HG03159 (cell line): ENCODE measurements at regions not wholly inside any gene's neighbourhood (a gene's known extent, or its start where the extent isn't known, plus 50 kb on each side); places are given as distances from the start of the nearest gene placed in this dataset.

Experiments
- ATAC-seq: cut with Tn5 transposase; IDR thresholded peaks from one replicate; pipeline ENCODE4 v1.9.1; 2021; ENCODE audit warnings: mild to moderate bottlenecking, moderate library complexity; ENCODE audit not compliant: unreplicated experiment

DNA sequence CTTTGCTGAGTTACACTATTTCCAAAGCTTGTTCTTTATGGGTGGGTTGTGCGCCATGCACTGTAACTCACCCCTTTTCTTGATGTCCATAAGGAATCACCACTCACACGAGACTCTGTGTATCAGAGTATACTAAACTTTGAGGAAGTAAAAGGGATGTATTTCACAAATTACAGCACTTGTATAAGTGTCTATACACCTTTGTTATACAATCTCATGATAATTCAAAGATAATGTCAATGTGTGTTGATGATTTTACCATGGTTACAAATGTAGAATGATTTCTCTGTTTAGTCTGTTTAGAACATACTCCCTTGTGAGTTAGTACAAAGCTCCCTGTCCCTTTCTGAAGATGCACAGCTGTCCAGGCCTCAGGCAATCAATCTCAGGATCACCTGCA lies 922.2 kb upstream of the MAP3K7 start:
- ATAC-seq: no peak

DNA sequence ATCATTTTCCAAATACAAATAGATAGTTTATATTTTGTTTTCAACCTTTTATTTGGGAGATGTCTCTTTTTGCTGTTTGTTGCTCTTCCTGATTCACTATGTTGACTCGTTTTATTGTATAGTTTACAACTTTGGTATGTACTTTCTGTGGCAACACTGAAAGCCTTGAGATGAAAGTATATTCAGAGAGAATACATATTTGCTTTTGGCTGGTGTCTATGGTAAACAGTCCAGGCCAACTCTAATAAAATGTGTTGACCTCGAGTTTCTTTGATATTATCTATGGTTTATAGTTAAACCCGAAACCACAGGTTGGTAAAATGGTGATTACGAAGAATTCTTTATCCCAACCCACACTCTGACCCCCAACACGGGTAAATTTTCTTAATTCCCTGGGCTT lies 919.6 kb upstream of the MAP3K7 start:
- ATAC-seq: no peak

- no peak for ATAC-seq
Observed at GRCh38 chr6:91505199-91505598, 918.3 kb upstream of the MAP3K7 start.

GRCh38 chr6:91501930-91502329 lies 915.1 kb upstream of the MAP3K7 start:
- no peak for ATAC-seq

DNA sequence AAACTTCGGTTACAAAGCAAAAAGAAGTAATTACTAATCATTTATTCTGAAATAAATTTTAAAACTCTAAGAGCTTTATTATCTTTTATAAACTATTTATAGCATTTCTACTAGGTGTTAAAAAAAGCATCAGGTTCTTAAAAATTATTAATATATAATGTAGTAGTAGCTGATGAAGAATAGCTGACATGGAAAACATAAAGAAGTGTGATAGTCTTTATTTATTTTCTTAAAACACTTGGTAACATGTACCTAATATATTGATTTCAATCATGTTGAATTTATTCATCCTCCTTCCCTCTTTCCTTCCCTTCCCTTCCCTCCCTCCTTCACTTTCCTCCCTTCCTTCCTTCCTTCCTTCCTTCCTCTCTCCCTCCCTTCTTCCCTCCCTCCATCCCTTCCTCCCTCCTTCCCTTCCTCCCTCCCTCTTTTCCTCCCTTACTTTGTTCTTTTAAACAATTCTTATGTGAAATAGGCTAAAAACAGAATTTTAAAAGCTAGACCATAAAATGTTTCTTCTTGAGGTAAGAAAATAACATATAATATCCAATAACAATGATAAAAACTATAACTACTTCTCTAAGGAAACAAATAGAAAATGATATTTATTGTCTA lies 913.9 kb upstream of the MAP3K7 start:
- ATAC-seq: no peak

GRCh38 chr6:91498576-91498975 lies 911.7 kb upstream of the MAP3K7 start:
- no peak for ATAC-seq

DNA sequence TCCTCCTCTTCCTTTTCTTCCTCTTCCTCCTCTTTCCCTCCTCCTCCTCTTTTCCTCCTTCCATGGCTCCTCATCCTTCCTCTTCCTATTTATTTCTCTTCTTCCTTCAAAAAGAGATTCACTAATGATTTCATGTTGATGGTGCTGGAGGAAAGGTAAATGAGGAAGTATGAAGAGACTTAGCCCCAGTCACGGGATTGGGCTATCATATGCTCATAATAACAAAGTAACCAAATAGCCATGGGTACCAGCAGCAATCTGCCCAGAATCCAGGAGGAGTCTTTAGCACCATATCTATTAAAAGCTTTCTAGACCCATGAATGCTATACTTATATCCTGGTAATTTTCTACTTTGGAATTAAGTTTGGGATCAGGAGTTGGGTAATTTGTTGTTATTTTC lies 910.9 kb upstream of the MAP3K7 start:
- no peak for ATAC-seq

GRCh38 chr6:91490671-91491301 lies 903.9 kb upstream of the MAP3K7 start:
- ATAC-seq: no peak

DNA sequence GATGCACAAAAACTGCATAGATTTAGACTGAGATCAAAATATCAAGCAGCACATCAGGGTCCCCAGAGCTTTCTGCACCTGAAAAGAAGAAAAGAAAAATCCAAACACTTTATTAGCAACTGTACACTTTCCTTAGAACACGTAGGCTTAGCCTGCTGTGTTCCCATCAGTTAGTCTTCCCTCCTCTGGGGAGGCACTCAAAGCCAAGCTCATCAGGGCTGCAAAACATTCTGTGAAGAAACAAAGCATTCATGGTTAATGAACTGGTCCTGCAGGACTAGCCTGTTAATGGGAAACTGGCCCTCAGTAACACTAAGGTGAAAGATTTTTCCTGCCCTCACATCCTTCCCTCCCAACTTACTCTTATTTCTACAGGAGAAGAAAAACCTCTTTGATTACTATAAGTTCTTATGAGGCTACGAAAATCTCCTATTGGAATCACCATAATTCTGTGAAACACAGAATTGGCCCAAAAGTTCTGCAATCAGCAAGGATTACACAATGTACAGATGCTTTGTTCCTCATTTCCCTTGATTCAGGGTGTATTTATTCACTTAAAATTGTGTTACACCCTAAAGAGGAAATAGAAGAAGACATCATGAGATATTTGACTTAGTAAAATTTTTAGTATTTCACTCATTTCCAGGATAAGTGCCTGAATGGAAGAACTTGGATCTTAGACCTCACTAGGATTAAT lies 901.0 kb upstream of the MAP3K7 start:
- ATAC-seq: no peak

DNA sequence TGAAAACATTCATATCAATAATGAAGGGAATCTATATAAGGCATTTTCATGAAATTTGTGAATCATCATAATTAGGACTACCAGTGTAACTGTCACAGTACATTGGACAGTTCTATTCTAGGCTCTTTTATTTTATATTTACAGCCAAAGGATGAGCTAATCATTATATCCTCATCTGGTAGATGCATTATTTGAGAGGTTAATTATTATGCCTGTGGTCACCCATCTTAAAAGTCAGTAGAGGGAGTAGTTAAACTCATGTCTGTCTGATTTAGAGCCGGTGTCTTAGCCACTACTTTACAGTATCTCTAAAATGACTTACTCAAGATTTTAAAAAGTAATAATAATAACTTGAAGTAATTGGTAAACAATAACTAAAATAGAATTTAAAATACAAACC lies 899.3 kb upstream of the MAP3K7 start:
- ATAC-seq: peak; percentile 38

- no peak for ATAC-seq
Observed at GRCh38 chr6:91485047-91485446, 898.2 kb upstream of the MAP3K7 start.

DNA sequence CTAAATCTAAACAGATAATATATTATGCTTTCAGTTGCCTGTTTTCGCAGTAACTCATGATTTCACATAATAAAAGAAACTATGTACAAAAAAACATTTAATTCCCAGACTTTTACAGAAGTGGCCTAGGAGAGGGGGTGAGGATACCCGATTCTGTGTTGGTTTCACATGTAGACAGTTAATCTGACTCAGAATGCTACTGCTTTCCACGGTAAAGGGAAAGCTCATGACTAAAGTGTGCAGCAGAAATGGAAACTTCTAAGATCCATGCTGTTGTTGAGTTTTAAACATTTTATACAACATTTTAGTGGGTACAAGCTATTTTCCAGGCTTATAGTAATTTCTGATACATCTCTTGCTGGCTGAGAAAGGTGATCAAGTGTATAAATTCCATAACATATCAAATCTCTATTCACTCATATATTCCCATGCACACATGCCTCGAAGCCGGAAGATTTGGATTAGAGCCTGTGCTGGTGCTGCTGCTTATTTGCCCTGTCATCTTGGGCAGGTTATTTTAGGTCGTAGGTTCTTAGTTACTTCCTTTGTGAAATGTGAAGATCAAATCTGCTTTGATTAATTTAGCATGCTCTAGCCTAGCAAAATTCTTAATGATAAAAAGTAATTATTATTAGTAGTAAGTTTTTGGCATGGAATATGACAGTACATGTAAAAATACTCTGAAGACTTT lies 896.7 kb upstream of the MAP3K7 start:
- peak; percentile 37 for ATAC-seq

- peak; percentile 80 for ATAC-seq
Observed at GRCh38 chr6:91482498-91482897, 895.6 kb upstream of the MAP3K7 start.

DNA sequence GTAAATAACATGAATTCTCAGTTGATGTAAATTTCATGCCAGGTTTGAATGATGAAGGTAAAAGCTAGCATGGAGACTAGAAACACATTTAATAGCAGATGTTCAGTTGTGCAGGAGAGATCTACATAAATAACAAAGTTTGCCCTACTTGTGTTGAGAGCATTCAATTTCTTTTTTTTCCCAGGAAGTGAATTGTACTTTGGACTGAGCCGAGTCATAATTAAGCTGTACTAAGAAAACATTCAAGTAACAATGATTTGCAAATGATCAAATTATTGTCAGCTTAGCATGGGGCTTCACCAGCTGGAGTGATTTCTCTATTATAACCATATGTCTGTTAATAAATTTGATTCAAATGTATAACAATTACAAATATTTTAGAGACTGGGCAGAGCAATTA lies 893.5 kb upstream of the MAP3K7 start:
- no peak for ATAC-seq

DNA sequence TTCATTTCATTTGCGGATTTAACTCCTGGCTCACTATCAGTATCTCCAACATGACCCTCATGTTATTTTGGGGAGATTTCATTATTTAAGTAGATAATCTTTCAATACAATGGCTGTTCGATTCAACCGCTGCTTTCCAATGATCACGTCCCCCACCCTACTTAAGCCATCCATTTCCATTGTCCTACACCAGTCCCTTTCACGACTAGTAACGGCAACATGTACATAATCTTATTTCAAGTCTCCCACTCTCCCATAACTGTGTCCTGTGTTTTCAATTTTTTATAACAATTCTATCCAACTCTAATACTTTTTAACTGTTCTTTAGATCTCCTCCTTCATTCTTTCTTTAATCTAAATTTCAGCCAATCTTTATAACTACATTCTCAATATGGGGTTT lies 890.8 kb upstream of the MAP3K7 start:
- ATAC-seq: no peak

GRCh38 chr6:91476000-91476399 lies 889.1 kb upstream of the MAP3K7 start:
- ATAC-seq: peak; percentile 68

DNA sequence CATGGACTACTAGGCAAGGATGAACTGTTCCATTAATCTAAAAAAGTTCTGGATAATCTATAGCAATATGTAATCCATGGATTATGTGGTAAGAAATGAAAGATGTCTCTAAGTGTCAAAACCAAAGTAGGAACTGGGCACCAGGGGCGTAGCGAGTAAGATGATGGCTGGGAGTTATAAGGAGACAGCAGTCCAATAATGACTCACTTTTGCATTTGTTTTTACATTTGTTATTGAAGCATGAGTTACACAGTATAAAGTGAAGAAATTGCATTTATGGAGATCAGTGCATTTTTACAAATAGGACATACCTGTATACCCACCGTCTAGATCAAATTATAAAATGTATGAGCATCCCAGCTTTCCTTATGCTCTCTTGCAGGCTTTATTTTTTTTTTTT lies 878.5 kb upstream of the MAP3K7 start:
- no peak for ATAC-seq

DNA sequence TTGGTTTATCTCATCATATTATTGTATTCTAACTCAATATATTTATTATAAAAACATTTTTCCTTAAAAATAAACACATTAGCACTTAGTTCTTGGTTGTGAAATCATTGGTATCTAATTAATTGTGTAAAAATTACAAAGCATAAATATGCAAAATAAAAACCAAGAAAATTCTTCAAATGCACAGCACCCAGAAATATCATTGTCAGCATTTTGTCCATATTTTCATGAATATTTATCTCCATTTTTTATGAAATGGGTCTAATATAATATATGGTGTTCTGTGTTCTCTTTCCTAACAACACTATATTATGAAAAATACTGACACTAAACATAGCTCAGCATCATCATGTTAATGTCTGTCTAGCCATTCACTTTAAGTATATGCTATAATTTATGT lies 877.8 kb upstream of the MAP3K7 start:
- no peak for ATAC-seq

- ATAC-seq: no peak
Observed at GRCh38 chr6:91464201-91464600, 877.3 kb upstream of the MAP3K7 start.

GRCh38 chr6:91462241-91462640 lies 875.4 kb upstream of the MAP3K7 start:
- ATAC-seq: no peak

- ATAC-seq: no peak
Observed at GRCh38 chr6:91453224-91453878, 866.5 kb upstream of the MAP3K7 start.
